ENCODE measurements at regions not wholly inside any gene's neighbourhood (a gene's known extent, or its start where the extent isn't known, plus 50 kb on each side); places are given as distances from the start of the nearest gene placed in this dataset.

- H3K4me3 ChIP-seq: no peak overlapping the region
- H3K4me1 ChIP-seq: peaks cover 0 to 9% of the 10 kb centered on the region in 2 donors
- DNase-seq (ENCODE audit: low spot score): no peak
- no peak overlapping the region for H3K27ac ChIP-seq
- H3K36me3 ChIP-seq: no peaks in the 10 kb centered on the region
- no peaks in the 10 kb centered on the region for H3K27me3 ChIP-seq
- H3K9me3 ChIP-seq: no peaks in the 10 kb centered on the region
- TF ChIP-seq CTCF (IDR thresholded peaks at IDR 0.05): no peak
These were observed 74.5 kb upstream of the AHI1 start for GRCh38 chr6:135572051-135572450.

GRCh38 chr6:135575629-135576028 is 78.1 kb upstream of the AHI1 start:
- no peaks in the 10 kb centered on the region for H3K9me3 ChIP-seq
- H3K27me3 ChIP-seq: no peaks in the 10 kb centered on the region
- no peaks in the 10 kb centered on the region for H3K36me3 ChIP-seq
- no peaks in the 10 kb centered on the region for H3K4me1 ChIP-seq
- no peak for TF ChIP-seq CTCF (IDR thresholded peaks at IDR 0.05)
- no peak overlapping the region for H3K4me3 ChIP-seq
- no peak for DNase-seq (ENCODE audit: low spot score)
- H3K27ac ChIP-seq: no peak overlapping the region

GRCh38 chr6:135576055-135576454 is 78.5 kb upstream of the AHI1 start:
- no peak overlapping the region for H3K27ac ChIP-seq
- no peaks in the 10 kb centered on the region for H3K9me3 ChIP-seq
- no peak overlapping the region for H3K4me3 ChIP-seq
- no peak for TF ChIP-seq CTCF (IDR thresholded peaks at IDR 0.05)
- H3K27me3 ChIP-seq: no peaks in the 10 kb centered on the region
- H3K36me3 ChIP-seq: no peaks in the 10 kb centered on the region
- no peak for DNase-seq (ENCODE audit: low spot score)
- H3K4me1 ChIP-seq: no peaks in the 10 kb centered on the region

GRCh38 chr6:135577059-135577538 is 79.6 kb upstream of the AHI1 start:
- H3K27ac ChIP-seq: no peak overlapping the region
- H3K27me3 ChIP-seq: no peaks in the 10 kb centered on the region
- TF ChIP-seq CTCF (IDR thresholded peaks at IDR 0.05): no peak
- H3K36me3 ChIP-seq: no peaks in the 10 kb centered on the region
- H3K4me3 ChIP-seq: no peak overlapping the region
- no peaks in the 10 kb centered on the region for H3K4me1 ChIP-seq
- DNase-seq (ENCODE audit: low spot score): no peak
- no peaks in the 10 kb centered on the region for H3K9me3 ChIP-seq

GRCh38 chr6:135578976-135579375 is 81.4 kb upstream of the AHI1 start:
- Histone ChIP-seq H3K27me3 (no peaks in the 10 kb centered on the region), H3K4me3 (no peak overlapping the region), H3K4me1 (no peaks in the 10 kb centered on the region), H3K9me3 (no peaks in the 10 kb centered on the region), H3K27ac (no peak overlapping the region), H3K36me3 (no peaks in the 10 kb centered on the region)
- no peak for DNase-seq (ENCODE audit: low spot score)
- no peak for TF ChIP-seq CTCF (IDR thresholded peaks at IDR 0.05)

- Histone ChIP-seq H3K9me3 (no peaks in the 10 kb centered on the region), H3K27me3 (no peaks in the 10 kb centered on the region), H3K4me1 (no peaks in the 10 kb centered on the region), H3K4me3 (no peak overlapping the region), H3K27ac (no peak overlapping the region), H3K36me3 (no peaks in the 10 kb centered on the region)
- no peak for DNase-seq (ENCODE audit: low spot score)
- TF ChIP-seq CTCF (IDR thresholded peaks at IDR 0.05): no peak
These were observed 83.7 kb upstream of the AHI1 start for GRCh38 chr6:135581211-135581610.
